HepG2 (cell line): ENCODE measurements at regions not wholly inside any gene's neighbourhood (a gene's known extent, or its start where the extent isn't known, plus 50 kb on each side); places are given as distances from the start of the nearest gene placed in this dataset.

ENCODE experiments used
- FOSL1 ChIP-seq: sonication (generic); formaldehyde crosslinking; IDR thresholded peaks from 2 replicates; pipeline ENCODE4 v1.9.0; 2021; ENCODE audit warnings: missing genetic modification reagents, borderline replicate concordance
- KDM5B ChIP-seq: sonication (generic); formaldehyde crosslinking; IDR thresholded peaks from 2 replicates; pipeline ENCODE4 v1.4.0; 2020; ENCODE audit warnings: missing genetic modification reagents, mild to moderate bottlenecking, borderline replicate concordance
- ZFP36L1 ChIP-seq: sonication (generic); formaldehyde crosslinking; IDR thresholded peaks from 2 replicates; pipeline ENCODE4 v1.8.0; 2022; ENCODE audit warnings: mild to moderate bottlenecking, missing genetic modification reagents, moderate library complexity
- ZFP36L2 ChIP-seq: sonication (generic); formaldehyde crosslinking; IDR thresholded peaks from 2 replicates; pipeline ENCODE4 v1.4.0; 2020; ENCODE audit warnings: missing genetic modification reagents
- ZNF296 ChIP-seq: sonication (generic); formaldehyde crosslinking; conservative IDR thresholded peaks from 2 replicates; pipeline ENCODE4 v1.5.0; 2020; ENCODE audit warnings: mild to moderate bottlenecking, missing genetic modification reagents
- ZNF549 ChIP-seq: sonication (generic); formaldehyde crosslinking; IDR thresholded peaks from 2 replicates; pipeline ENCODE4 v1.5.0; 2020; ENCODE audit warnings: missing genetic modification reagents
- TF ChIP-seq, protein P1 (sequence below): IDR thresholded peaks from 2 replicates; pipeline ENCODE4 v1.6.1; 2016; ENCODE audit warnings: low read depth, missing genetic modification reagents, missing compliant biosample characterization
- TF ChIP-seq, protein P2 (sequence below): IDR thresholded peaks from 2 replicates; pipeline ENCODE4 v1.6.1; 2012; ENCODE audit warnings: low read depth, low read length, improper control_type of control experiment
- TF ChIP-seq, protein P3 (sequence below): conservative IDR thresholded peaks from 2 replicates; pipeline ENCODE4 v1.6.1; 2018; ENCODE audit warnings: missing genetic modification reagents
- TF ChIP-seq, protein P4 (sequence below): sonication (generic); formaldehyde crosslinking; IDR thresholded peaks from 2 replicates; pipeline ENCODE4 v1.4.0; 2020; ENCODE audit warnings: missing genetic modification reagents

DNA sequence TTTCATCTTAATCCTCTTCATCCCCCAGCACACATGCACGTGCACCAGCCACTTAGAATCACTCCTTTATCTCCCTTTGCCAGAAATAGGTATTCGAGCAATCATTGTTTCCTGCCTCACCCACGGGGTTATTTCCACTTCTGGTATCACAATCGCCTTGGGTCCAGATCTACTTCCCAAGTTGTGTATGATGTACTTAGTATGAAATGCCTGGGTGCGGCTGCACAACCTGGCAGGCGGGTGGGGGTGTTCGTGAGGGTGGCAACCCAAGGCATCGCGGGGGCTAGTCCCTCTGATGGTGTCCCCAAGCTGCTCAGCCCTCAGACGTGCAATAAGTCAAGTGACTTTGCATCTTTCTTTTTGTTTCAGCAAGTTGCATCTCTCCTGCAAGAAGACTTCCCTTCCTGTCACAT lies 475.6 kb downstream of the MIAT start (continued):
- TF ChIP-seq, protein P1, sequence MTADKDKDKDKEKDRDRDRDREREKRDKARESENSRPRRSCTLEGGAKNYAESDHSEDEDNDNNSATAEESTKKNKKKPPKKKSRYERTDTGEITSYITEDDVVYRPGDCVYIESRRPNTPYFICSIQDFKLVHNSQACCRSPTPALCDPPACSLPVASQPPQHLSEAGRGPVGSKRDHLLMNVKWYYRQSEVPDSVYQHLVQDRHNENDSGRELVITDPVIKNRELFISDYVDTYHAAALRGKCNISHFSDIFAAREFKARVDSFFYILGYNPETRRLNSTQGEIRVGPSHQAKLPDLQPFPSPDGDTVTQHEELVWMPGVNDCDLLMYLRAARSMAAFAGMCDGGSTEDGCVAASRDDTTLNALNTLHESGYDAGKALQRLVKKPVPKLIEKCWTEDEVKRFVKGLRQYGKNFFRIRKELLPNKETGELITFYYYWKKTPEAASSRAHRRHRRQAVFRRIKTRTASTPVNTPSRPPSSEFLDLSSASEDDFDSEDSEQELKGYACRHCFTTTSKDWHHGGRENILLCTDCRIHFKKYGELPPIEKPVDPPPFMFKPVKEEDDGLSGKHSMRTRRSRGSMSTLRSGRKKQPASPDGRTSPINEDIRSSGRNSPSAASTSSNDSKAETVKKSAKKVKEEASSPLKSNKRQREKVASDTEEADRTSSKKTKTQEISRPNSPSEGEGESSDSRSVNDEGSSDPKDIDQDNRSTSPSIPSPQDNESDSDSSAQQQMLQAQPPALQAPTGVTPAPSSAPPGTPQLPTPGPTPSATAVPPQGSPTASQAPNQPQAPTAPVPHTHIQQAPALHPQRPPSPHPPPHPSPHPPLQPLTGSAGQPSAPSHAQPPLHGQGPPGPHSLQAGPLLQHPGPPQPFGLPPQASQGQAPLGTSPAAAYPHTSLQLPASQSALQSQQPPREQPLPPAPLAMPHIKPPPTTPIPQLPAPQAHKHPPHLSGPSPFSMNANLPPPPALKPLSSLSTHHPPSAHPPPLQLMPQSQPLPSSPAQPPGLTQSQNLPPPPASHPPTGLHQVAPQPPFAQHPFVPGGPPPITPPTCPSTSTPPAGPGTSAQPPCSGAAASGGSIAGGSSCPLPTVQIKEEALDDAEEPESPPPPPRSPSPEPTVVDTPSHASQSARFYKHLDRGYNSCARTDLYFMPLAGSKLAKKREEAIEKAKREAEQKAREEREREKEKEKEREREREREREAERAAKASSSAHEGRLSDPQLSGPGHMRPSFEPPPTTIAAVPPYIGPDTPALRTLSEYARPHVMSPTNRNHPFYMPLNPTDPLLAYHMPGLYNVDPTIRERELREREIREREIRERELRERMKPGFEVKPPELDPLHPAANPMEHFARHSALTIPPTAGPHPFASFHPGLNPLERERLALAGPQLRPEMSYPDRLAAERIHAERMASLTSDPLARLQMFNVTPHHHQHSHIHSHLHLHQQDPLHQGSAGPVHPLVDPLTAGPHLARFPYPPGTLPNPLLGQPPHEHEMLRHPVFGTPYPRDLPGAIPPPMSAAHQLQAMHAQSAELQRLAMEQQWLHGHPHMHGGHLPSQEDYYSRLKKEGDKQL (CRISPR knock-in tag), result no peak
- no peak for TF ChIP-seq ZNF296 (CRISPR knock-in tag)
- TF ChIP-seq, protein P2, sequence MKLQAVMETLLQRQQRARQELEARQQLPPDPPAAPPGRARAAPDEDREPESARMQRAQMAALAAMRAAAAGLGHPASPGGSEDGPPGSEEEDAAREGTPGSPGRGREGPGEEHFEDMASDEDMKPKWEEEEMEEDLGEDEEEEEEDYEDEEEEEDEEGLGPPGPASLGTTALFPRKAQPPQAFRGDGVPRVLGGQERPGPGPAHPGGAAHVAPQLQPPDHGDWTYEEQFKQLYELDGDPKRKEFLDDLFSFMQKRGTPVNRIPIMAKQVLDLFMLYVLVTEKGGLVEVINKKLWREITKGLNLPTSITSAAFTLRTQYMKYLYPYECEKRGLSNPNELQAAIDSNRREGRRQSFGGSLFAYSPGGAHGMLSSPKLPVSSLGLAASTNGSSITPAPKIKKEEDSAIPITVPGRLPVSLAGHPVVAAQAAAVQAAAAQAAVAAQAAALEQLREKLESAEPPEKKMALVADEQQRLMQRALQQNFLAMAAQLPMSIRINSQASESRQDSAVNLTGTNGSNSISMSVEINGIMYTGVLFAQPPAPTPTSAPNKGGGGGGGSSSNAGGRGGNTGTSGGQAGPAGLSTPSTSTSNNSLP, result no peak
- TF ChIP-seq, protein P3, sequence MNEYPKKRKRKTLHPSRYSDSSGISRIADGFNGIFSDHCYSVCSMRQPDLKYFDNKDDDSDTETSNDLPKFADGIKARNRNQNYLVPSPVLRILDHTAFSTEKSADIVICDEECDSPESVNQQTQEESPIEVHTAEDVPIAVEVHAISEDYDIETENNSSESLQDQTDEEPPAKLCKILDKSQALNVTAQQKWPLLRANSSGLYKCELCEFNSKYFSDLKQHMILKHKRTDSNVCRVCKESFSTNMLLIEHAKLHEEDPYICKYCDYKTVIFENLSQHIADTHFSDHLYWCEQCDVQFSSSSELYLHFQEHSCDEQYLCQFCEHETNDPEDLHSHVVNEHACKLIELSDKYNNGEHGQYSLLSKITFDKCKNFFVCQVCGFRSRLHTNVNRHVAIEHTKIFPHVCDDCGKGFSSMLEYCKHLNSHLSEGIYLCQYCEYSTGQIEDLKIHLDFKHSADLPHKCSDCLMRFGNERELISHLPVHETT (CRISPR knock-in tag), result no peak
- no peak for TF ChIP-seq KDM5B (CRISPR knock-in tag)
- no peak for TF ChIP-seq ZNF549 (CRISPR knock-in tag)
- TF ChIP-seq FOSL1 (CRISPR knock-in tag), result no peak
- TF ChIP-seq ZFP36L2 (CRISPR knock-in tag), result no peak
- TF ChIP-seq, protein P4, sequence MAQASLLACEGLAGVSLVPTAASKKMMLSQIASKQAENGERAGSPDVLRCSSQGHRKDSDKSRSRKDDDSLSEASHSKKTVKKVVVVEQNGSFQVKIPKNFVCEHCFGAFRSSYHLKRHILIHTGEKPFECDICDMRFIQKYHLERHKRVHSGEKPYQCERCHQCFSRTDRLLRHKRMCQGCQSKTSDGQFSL, result no peak
- no peak for TF ChIP-seq ZFP36L1 (CRISPR knock-in tag)
